GM04504 (cell line): ENCODE measurements at regions not wholly inside any gene's neighbourhood (a gene's known extent, or its start where the extent isn't known, plus 50 kb on each side); places are given as distances from the start of the nearest gene placed in this dataset.
A peak's percentile ranks its signal among the peaks of the same experiment; 100 is the strongest.
"Not testable (repeated sequence)": the region's sequence is repeated elsewhere in the genome, so short reads cannot be mapped to it uniquely, and the experiment has no call there.

Experiments
- DNase-seq: peaks from one replicate; pipeline ENCODE4 v3.0.0-alpha.2; 2012; ENCODE audit warnings: low read depth

- no peak for DNase-seq
These were observed 97.8 kb upstream of the SLC35G4 start for GRCh38 chr18:11511434-11512095.

DNA sequence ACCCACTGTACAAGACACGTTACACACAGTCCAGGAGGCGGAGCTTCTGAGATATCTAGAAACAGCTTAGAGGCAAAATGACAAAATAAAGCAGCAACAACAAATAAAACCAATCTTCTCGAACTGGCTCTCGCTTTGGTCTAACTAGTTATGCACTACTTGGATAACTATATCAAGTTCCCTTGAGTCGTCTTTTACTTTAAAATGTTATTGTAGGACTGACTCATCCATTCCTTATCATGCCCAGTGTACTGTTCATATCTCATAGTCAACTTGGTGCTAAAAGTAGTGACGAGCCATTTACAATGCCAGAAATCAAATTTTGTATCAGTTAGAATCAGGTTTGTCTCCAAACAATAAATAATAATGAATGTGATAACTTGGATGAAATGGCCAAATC lies 102.5 kb upstream of the SLC35G4 start:
- no peak for DNase-seq

GRCh38 chr18:11505993-11506392 lies 103.4 kb upstream of the SLC35G4 start:
- DNase-seq, result no peak

GRCh38 chr18:11504962-11505361 lies 104.4 kb upstream of the SLC35G4 start:
- DNase-seq, result no peak

- DNase-seq, result no peak
These were observed 107.0 kb upstream of the SLC35G4 start for GRCh38 chr18:11502368-11502767.

DNA sequence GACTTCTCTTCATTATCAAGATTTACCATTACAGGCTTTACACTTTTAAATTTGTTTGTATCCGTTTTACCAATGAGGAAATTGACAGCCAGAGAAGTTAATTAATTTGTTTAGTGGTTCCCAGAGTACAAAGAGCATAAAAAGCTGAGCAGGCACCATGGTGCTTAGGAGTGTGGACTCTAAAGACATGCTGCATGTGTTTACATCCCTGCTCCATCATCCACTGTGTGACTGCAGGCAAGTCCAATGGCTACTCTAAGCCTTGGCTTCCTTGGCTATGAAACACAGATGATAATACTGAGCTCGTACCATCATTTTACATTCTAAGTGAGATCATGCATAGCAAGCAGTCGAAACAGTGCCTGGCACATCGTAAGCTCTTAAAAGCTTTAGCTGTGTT lies 108.0 kb upstream of the SLC35G4 start:
- no peak for DNase-seq

DNA sequence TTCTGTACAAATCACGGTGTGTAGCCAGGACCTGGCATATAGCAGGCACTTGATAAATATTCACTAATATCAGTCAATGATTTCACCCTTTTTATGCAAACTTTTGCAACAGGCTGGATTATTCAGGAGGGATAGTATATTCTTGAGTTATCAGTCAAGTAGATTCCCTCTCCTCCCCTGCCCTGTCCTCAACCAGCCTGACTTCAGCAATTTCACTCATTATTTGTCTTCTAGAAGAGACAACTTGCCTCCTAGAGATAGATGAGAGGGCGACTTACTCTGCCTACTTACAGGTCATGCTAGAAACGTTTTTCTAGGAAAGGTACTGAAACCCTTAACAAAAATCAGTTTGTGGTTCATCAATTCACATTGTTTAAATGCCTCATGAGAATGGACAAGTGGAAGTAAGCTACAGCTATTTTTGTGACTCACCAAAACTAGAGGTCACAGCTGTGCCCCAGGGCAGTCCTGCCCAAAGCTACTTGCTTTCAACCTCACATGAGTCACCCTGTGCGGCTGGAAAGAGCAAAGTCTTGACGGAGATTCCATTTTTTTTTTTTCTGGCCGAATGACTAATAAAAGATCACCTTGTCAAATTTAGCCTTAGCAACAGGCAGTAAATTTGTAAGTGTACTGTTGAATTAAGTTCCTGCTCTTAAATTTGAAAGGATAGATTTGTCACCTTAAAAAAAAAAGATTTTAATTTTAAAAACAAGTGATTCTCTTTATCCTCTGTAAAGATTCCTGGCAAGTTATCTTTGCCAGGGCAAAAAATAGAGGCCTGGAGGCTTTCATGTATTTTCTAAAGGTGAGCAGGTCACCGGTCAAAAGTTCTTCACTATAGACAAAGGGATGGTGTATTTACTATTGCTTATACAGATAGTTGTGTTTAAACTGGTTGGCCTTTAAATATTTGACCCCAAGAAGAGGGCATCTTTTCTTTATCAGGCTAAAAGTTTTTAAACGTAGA lies 109.0 kb upstream of the SLC35G4 start:
- peak; percentile 94 for DNase-seq

- DNase-seq, result peak; percentile 53
These were observed 110.6 kb upstream of the SLC35G4 start for GRCh38 chr18:11498821-11499220.

GRCh38 chr18:11497585-11497984 lies 111.8 kb upstream of the SLC35G4 start:
- DNase-seq, result peak; percentile 57

DNA sequence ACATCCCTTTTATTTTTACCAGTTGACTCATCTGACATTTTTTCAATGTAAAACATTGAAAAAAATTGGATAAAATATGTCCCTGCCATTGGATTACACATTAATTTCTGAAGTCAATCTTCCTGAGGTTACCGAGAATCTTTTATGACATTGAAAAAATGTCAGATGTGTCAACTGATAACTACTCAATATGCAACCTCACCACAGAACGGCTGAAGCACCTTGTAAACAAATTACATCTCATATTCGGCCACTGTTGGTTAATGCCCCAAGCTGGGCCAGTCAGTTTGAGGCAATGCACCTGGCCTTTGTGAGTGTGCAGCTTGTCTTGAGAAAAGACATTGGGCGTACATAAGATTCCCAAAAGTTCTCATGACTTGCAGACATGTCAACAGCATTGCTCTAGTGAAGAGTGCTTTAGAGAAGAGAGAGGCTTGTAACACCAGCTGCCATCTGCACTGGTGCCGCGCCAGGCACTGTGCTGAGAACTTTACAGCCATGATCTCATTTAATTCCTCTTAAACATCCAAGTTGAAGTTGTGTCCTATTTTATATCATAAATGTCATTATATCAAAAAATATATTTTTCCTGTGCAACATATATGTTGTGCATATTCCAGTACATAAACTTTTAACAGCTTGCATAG lies 112.7 kb upstream of the SLC35G4 start:
- DNase-seq, result no peak

DNA sequence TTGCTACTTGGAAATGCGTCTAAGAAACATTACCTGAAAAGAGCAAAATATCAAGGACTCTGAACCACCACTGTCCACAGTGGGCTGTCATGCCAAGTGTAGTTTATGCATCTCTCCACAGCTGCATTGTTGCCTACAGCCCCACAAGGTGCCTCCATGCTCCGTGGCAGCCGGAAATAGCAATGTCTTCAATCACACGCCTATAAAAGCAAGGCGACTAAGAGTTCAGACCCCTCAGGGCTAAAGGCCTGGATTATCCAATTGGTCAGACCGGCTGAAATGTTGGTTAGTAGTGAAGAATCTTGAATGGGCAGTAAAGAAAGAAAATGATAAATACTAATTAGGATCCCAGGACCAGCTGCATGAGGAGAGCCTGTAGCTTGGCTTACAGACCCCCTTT lies 114.0 kb upstream of the SLC35G4 start:
- DNase-seq, result no peak

- DNase-seq, result no peak
These were observed 115.3 kb upstream of the SLC35G4 start for GRCh38 chr18:11494107-11494506.

DNA sequence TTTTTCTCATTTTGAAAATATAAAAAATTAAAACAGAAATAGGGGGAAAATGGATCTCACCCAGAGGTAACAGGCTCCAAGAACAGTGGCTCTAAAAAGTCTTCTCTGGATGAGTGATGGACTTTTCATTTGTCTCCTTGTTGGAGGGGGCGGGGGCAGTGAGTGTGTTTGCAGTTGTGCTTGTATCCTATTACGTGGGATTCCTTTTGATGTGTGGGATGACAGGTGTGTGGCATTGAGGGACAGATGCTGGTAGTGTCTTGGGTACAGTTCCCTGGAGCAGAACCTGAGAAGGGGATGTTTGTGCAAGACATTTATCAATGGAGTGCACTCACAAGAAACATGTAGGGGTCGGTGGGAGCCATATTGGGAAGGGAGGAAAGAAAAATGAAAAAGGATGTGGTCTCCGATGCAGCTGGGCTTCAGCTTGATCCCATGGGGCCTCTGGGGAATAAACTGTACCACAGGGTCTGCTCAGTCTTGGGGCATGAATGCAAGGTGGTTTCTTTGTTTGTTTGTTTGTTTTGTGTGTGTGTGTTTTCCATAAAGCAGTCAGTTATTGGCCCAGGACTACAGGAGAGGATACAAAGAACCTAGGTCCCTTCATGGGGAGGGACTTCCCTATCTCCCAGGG lies 120.0 kb upstream of the SLC35G4 start:
- DNase-seq, result no peak

- DNase-seq, result no peak
These were observed 121.2 kb upstream of the SLC35G4 start for GRCh38 chr18:11488175-11488574.

GRCh38 chr18:11487390-11487789 lies 122.0 kb upstream of the SLC35G4 start:
- DNase-seq, result no peak

GRCh38 chr18:11482271-11482670 lies 127.1 kb upstream of the SLC35G4 start:
- no peak for DNase-seq

DNA sequence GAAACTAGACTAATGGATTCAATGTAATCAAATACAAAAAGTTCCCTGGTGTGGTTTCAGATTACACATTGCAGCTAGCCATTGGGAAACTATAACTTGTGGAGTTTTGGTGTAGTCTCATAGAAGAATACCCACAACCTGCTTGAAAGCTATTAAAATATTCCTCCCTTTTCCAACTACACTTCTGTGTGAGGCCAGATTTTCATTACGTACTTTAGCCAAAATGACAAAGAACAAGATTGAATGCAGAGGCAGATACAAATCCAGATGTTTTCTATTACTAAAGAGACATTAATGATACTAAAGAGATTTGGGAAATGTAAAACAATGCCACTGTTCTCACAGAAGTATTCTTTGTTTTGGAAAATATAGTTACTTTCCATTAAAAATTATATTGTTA lies 128.7 kb upstream of the SLC35G4 start:
- no peak for DNase-seq

GRCh38 chr18:11479031-11479430 lies 130.4 kb upstream of the SLC35G4 start:
- DNase-seq, result not testable (repeated sequence)

- no peak for DNase-seq
These were observed 138.5 kb upstream of the SLC35G4 start for GRCh38 chr18:11470941-11471340.

GRCh38 chr18:11468617-11469016 lies 140.8 kb upstream of the SLC35G4 start:
- DNase-seq, result no peak

- DNase-seq, result no peak
These were observed 141.3 kb upstream of the SLC35G4 start for GRCh38 chr18:11468120-11468519.

DNA sequence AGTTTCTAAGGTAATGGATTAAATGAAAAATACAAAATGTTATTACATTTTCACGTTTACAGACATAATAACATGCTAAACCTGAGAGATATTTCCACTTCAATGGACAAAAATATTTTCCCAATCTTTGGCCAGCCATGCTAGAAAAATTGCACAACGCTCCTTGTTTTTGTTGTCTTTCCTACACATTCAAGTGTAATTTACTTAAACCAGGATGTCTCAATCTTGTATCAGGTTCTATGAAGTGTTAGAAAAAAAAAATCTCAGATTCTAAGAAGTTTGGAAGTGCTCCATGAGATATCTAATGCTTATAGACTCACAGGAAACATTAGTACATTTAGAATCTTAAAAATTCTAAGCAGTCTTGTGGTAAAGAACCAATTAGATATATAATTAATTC lies 141.8 kb upstream of the SLC35G4 start:
- DNase-seq, result no peak
